ENCODE measurements at regions not wholly inside any gene's neighbourhood (a gene's known extent, or its start where the extent isn't known, plus 50 kb on each side); places are given as distances from the start of the nearest gene placed in this dataset.
"Not testable (repeated sequence)": the region's sequence is repeated elsewhere in the genome, so short reads cannot be mapped to it uniquely, and the experiment has no call there.

DNA sequence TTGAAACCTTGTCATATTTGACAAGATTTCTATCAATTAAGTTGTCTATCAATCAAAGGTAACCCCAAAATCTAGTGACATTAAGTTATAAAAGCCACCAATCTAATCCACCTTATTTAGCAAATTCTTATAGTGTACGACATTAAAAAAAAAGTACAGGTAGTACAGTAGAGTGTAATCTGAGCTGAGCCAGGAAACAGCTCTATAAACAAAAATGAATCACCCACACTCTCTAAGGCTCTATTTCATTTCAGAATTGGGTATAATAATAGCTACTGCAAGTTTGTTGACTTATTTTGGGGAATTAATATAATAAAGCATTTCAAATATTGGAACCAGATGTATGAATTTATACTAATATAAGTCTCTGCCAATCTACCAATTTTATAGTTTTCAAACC lies 342.4 kb upstream of the FLRT2 start:
- TF ChIP-seq, protein P1, sequence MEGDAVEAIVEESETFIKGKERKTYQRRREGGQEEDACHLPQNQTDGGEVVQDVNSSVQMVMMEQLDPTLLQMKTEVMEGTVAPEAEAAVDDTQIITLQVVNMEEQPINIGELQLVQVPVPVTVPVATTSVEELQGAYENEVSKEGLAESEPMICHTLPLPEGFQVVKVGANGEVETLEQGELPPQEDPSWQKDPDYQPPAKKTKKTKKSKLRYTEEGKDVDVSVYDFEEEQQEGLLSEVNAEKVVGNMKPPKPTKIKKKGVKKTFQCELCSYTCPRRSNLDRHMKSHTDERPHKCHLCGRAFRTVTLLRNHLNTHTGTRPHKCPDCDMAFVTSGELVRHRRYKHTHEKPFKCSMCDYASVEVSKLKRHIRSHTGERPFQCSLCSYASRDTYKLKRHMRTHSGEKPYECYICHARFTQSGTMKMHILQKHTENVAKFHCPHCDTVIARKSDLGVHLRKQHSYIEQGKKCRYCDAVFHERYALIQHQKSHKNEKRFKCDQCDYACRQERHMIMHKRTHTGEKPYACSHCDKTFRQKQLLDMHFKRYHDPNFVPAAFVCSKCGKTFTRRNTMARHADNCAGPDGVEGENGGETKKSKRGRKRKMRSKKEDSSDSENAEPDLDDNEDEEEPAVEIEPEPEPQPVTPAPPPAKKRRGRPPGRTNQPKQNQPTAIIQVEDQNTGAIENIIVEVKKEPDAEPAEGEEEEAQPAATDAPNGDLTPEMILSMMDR (IDR thresholded peaks at IDR 0.05; ENCODE audit: borderline replicate concordance, control extremely low read depth, extremely low read depth, insufficient read depth, missing control alignments), result no peak
- in situ Hi-C loops (cut with MboI; ENCODE audit: low sequenced_read_pairs, unreplicated experiment), result no loop called here
- no peak for DNase-seq (ENCODE audit: low spot score)

DNA sequence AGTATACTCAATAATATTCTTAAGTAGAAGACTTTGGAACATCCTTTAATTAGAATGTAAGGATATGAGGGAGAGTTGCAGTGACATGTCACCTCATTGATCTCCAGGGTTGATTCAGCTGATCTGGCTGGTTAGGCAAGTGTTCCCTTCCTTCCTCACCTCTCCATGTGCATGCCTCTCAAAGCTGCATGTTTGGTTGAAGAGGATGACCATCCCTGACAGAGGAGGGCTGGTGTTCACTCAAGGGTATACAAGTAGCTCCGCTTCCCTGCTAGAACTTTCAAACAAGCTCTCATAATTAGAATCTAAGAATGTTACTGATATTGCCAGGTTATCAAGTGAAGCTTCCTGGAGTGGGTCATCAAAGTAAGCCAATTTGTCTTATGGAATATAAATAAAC lies 341.1 kb upstream of the FLRT2 start:
- TF ChIP-seq, protein P1 (IDR thresholded peaks at IDR 0.05; ENCODE audit: borderline replicate concordance, control extremely low read depth, extremely low read depth, insufficient read depth, missing control alignments), result no peak
- in situ Hi-C loops (cut with MboI; ENCODE audit: low sequenced_read_pairs, unreplicated experiment), result no loop called here
- DNase-seq (ENCODE audit: low spot score), result no peak

DNA sequence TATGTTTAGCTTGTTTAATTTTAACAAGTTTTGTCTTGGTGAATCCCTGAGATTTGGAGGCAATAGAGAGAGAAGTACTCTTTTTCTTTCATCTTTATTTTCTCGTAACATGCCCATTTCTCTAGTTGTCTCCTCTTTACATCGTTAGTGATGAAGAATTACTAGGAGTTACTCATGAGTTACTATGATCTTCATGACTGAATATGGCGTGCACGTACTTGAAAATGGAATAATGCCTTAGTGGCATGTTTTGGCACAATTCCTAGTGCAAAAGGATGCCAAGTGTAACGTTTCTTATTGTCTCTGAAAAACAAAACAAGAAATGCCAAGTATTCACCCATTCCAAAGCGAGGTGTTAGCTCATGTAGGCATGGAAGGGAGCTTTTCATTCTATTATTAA lies 340.7 kb upstream of the FLRT2 start:
- DNase-seq (ENCODE audit: low spot score), result not testable (repeated sequence)

DNA sequence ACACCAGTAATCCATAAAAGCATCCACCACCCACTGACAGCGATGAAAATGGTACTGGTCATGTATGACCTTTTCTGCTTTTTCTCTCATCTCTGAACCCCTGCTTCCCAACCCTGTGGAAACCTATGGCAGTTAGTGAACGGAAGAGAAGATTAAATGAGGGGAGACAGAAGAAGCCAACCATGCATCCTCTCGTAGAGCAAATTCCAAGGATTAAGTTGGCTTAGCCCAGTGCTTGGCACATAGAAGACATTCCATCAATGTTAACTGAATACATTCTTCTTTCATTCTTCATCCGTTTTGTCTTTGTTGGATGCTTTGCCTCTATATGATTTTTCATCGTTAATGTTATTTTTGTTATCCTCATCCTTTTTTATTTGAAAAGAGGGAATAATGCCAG lies 339.7 kb upstream of the FLRT2 start:
- TF ChIP-seq, protein P1 (IDR thresholded peaks at IDR 0.05; ENCODE audit: borderline replicate concordance, control extremely low read depth, extremely low read depth, insufficient read depth, missing control alignments), result no peak
- in situ Hi-C loops (cut with MboI; ENCODE audit: low sequenced_read_pairs, unreplicated experiment), result no loop called here
- DNase-seq (ENCODE audit: low spot score), result no peak

More for the DNA sequence above, 340.7 kb upstream of the FLRT2 start:
- in situ Hi-C loops (cut with MboI; ENCODE audit: low sequenced_read_pairs, unreplicated experiment), result not testable (repeated sequence)

DNA sequence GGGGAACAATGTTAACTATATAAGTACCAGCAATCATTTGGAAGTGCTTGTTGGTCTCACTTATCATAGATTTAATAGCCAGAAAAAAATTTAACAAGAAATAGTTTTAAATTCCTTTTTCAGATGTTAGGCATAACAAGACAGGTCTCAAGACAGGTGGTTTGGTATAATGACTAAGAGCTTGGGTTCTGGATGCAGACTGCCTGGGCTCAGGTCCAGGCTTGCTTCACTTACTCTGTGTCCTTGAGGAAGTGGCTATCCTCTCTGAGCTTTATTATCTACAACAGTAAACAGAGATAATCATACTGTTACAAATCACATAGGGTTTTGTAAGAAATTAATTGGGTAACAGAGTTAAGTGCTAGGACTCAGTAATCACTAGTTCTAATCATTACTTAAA lies 338.0 kb upstream of the FLRT2 start:
- in situ Hi-C loops (cut with MboI; ENCODE audit: low sequenced_read_pairs, unreplicated experiment), result no loop called here
- TF ChIP-seq, protein P1 (IDR thresholded peaks at IDR 0.05; ENCODE audit: borderline replicate concordance, control extremely low read depth, extremely low read depth, insufficient read depth, missing control alignments), result no peak

DNA sequence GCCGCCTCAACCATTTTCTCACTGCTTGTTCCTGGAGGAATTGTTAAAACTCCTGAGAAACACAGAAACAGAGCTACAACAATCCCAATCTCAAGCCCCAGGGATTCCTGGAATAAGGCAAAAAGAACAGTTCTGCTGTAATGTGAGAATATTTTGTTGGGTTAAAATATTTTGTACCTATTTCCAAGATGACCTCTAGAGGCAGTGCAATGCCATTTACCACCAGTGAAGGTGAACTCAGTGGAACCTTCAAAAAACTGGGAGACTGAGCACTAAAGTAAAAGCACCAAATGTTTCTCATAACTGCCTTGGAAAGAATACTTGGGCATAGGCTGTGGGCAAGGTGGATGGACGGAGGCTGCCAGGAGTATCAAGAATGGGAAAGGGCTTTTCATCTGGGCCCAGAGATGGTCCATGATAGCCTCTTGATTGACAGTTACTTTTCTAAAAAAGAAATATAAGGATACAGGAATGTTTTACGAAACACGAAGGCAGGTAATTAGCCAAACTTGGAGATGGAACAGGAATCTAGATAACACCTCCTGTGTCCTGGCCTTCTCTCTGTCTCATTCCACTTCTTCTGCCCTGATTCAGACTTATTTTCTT lies 334.0 kb upstream of the FLRT2 start:
- no peak for DNase-seq (ENCODE audit: low spot score)
- in situ Hi-C loops (cut with MboI; ENCODE audit: low sequenced_read_pairs, unreplicated experiment), result no loop called here
- TF ChIP-seq, protein P1 (IDR thresholded peaks at IDR 0.05; ENCODE audit: borderline replicate concordance, control extremely low read depth, extremely low read depth, insufficient read depth, missing control alignments), result no peak

More for the DNA sequence above, 338.0 kb upstream of the FLRT2 start:
- DNase-seq (ENCODE audit: low spot score), result no peak

DNA sequence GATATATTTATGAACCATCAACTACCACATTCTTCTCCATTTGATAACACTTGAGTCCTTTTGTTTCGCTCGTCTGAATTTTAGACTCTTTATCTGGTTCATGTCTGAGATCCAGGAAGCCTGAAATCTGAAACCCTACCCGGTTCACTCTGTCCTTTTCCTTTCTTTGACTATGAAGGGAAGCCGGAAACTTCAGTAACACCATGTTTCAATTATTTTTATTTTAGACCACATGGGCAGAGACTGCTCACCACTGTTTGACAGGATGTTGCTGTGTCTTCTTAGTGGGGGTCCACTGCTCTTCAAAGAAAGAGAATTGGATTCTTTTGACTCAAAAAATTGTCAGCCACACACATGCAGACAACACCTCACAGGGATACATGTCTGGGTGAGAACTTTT lies 331.9 kb upstream of the FLRT2 start:
- TF ChIP-seq, protein P1 (IDR thresholded peaks at IDR 0.05; ENCODE audit: borderline replicate concordance, control extremely low read depth, extremely low read depth, insufficient read depth, missing control alignments), result no peak
- in situ Hi-C loops (cut with MboI; ENCODE audit: low sequenced_read_pairs, unreplicated experiment), result no loop called here
- no peak for DNase-seq (ENCODE audit: low spot score)

Measured in GM13976 (cell line).